ENCODE measurements at regions not wholly inside any gene's neighbourhood (a gene's known extent, or its start where the extent isn't known, plus 50 kb on each side); places are given as distances from the start of the nearest gene placed in this dataset.
A peak's percentile ranks its signal among the peaks of the same experiment; 100 is the strongest.
"Not testable (repeated sequence)": the region's sequence is repeated elsewhere in the genome, so short reads cannot be mapped to it uniquely, and the experiment has no call there.

GRCh38 chr5:50576265-50576664 lies 90.2 kb upstream of the PARP8 start:
- BruUV-seq (replicated peaks), result no TSS peak
- intact Hi-C loops (cut with micrococcal nuclease), result no loop called here
- Histone ChIP-seq H3K36me3 (ENCODE audit: low read depth, low read length) (no peaks in the 10 kb centered on the region), H3K9me3 (ENCODE audit: low read length) (no peaks in the 10 kb centered on the region), H3K27ac (ENCODE audit: low read length) (no peak overlapping the region), H3F3A (ENCODE audit: low read length, unreplicated experiment) (no peaks in the 10 kb centered on the region), H2AFZ (ENCODE audit: low read length) (no peak overlapping the region), H3K4me3 (ENCODE audit: low read length) (no peak overlapping the region), H3K9ac (ENCODE audit: low read length) (no peak overlapping the region), H3K79me2 (ENCODE audit: low read length) (no peaks in the 10 kb centered on the region), H3K4me1 (ENCODE audit: insufficient read depth, low read length) (no peaks in the 10 kb centered on the region), H4K20me1 (ENCODE audit: low read length) (no peaks in the 10 kb centered on the region), H3K9me2 (replicated peaks; ENCODE audit: low read length) (no peaks in the 10 kb centered on the region), H3K4me2 (ENCODE audit: low read length) (no peak overlapping the region), H3K27me3 (ENCODE audit: low read length) (no peaks in the 10 kb centered on the region)
- TF ChIP-seq EZH2phosphoT487 (IDR thresholded peaks at IDR 0.05; ENCODE audit: borderline replicate concordance, low read length) (no peak), CTCF (conservative IDR thresholded peaks at IDR 0.05; ENCODE audit: low read depth, low read length) (no peak), EZH2 (IDR thresholded peaks at IDR 0.05; ENCODE audit: low read length, unreplicated experiment) (no peak)
- ChIA-PET POLR2A (ENCODE audit: unreplicated experiment) (no interaction called here), CTCF (no interaction called here)
- DNase-seq (no peak), ATAC-seq (no peak)

GRCh38 chr5:50576686-50577256 lies 89.7 kb upstream of the PARP8 start:
- Histone ChIP-seq H3K27ac (ENCODE audit: low read length) (no peak overlapping the region), H3K4me2 (ENCODE audit: low read length) (no peak overlapping the region), H3K79me2 (ENCODE audit: low read length) (no peaks in the 10 kb centered on the region), H3F3A (ENCODE audit: low read length, unreplicated experiment) (no peaks in the 10 kb centered on the region), H4K20me1 (ENCODE audit: low read length) (no peaks in the 10 kb centered on the region), H3K9ac (ENCODE audit: low read length) (no peak overlapping the region), H3K36me3 (ENCODE audit: low read depth, low read length) (no peaks in the 10 kb centered on the region), H2AFZ (ENCODE audit: low read length) (no peak overlapping the region), H3K27me3 (ENCODE audit: low read length) (no peaks in the 10 kb centered on the region), H3K4me3 (ENCODE audit: low read length) (no peak overlapping the region), H3K9me3 (ENCODE audit: low read length) (no peaks in the 10 kb centered on the region), H3K4me1 (ENCODE audit: insufficient read depth, low read length) (no peaks in the 10 kb centered on the region), H3K9me2 (replicated peaks; ENCODE audit: low read length) (no peaks in the 10 kb centered on the region)
- intact Hi-C loops (cut with micrococcal nuclease), result no loop called here
- ATAC-seq, result no peak
- POLR2A ChIA-PET (ENCODE audit: unreplicated experiment), result no interaction called here
- TF ChIP-seq EZH2phosphoT487 (IDR thresholded peaks at IDR 0.05; ENCODE audit: borderline replicate concordance, low read length) (no peak), EZH2 (IDR thresholded peaks at IDR 0.05; ENCODE audit: low read length, unreplicated experiment) (no peak), CTCF (conservative IDR thresholded peaks at IDR 0.05; ENCODE audit: low read depth, low read length) (no peak)
- CTCF ChIA-PET, result no interaction called here
- no TSS peak for BruUV-seq (replicated peaks)
- no peak for DNase-seq

GRCh38 chr5:50580506-50580905 lies 85.9 kb upstream of the PARP8 start:
- Histone ChIP-seq H3K9me3 (ENCODE audit: low read length) (no peaks in the 10 kb centered on the region), H3K4me1 (ENCODE audit: insufficient read depth, low read length) (no peaks in the 10 kb centered on the region), H3K9ac (ENCODE audit: low read length) (no peak overlapping the region), H3K27ac (ENCODE audit: low read length) (no peak overlapping the region), H3K4me3 (ENCODE audit: low read length) (no peak overlapping the region), H3K9me2 (replicated peaks; ENCODE audit: low read length) (no peaks in the 10 kb centered on the region), H2AFZ (ENCODE audit: low read length) (no peak overlapping the region), H3K36me3 (ENCODE audit: low read depth, low read length) (no peaks in the 10 kb centered on the region), H3K4me2 (ENCODE audit: low read length) (no peak overlapping the region), H3K27me3 (ENCODE audit: low read length) (no peaks in the 10 kb centered on the region), H4K20me1 (ENCODE audit: low read length) (no peaks in the 10 kb centered on the region), H3F3A (ENCODE audit: low read length, unreplicated experiment) (no peaks in the 10 kb centered on the region), H3K79me2 (ENCODE audit: low read length) (no peaks in the 10 kb centered on the region)
- no peak for TF ChIP-seq EZH2 (IDR thresholded peaks at IDR 0.05; ENCODE audit: low read length, unreplicated experiment)
- TF ChIP-seq EZH2phosphoT487 (IDR thresholded peaks at IDR 0.05; ENCODE audit: borderline replicate concordance, low read length), result no peak
- ChIA-PET POLR2A (ENCODE audit: unreplicated experiment) (no interaction called here), CTCF (no interaction called here)
- peak; percentile 14 for DNase-seq
- ATAC-seq, result no peak
- intact Hi-C loops (cut with micrococcal nuclease), result no loop called here
- no TSS peak for BruUV-seq (replicated peaks)

GRCh38 chr5:50581845-50582244 lies 84.6 kb upstream of the PARP8 start:
- H4K20me1 ChIP-seq (ENCODE audit: low read length); intact Hi-C loops (cut with micrococcal nuclease); H3K4me3 ChIP-seq (ENCODE audit: low read length); H3K9ac ChIP-seq (ENCODE audit: low read length); H3K36me3 ChIP-seq (ENCODE audit: low read depth, low read length); H3K9me2 ChIP-seq (replicated peaks; ENCODE audit: low read length); H3K27me3 ChIP-seq (ENCODE audit: low read length); BruUV-seq (replicated peaks); DNase-seq; H3K4me1 ChIP-seq (ENCODE audit: insufficient read depth, low read length); H3K27ac ChIP-seq (ENCODE audit: low read length); H2AFZ ChIP-seq (ENCODE audit: low read length); POLR2A ChIA-PET (ENCODE audit: unreplicated experiment); CTCF ChIA-PET; H3K9me3 ChIP-seq (ENCODE audit: low read length); H3F3A ChIP-seq (ENCODE audit: low read length, unreplicated experiment); H3K4me2 ChIP-seq (ENCODE audit: low read length); ATAC-seq; H3K79me2 ChIP-seq (ENCODE audit: low read length): not testable (repeated sequence)

All from PC-3 (cell line).